WERI-Rb-1 (cell line): ENCODE measurements at regions not wholly inside any gene's neighbourhood (a gene's known extent, or its start where the extent isn't known, plus 50 kb on each side); places are given as distances from the start of the nearest gene placed in this dataset.

Experiments used
- DNase-seq: peaks from one replicate; pipeline ENCODE4 v3.0.0-alpha.2; 2020
- H3K27ac ChIP-seq: fragments of 250-450 bp; sonication (Bioruptor Pico); 2 replicates; pipeline ENCODE4 v1.5.1; 2020; ENCODE audit warnings: mild to moderate bottlenecking, moderate library complexity
- H3K27me3 ChIP-seq: fragments of 250-450 bp; sonication (Bioruptor Pico); 2 replicates; pipeline ENCODE4 v1.5.1; 2021; ENCODE audit warnings: mild to moderate bottlenecking, low read depth, moderate library complexity; ENCODE audit not compliant: insufficient read depth, severe bottlenecking
- H3K36me3 ChIP-seq: fragments of 250-450 bp; sonication (Bioruptor Pico); 2 replicates; pipeline ENCODE4 v1.5.1; 2020; ENCODE audit warnings: mild to moderate bottlenecking, moderate library complexity
- H3K4me3 ChIP-seq: 2 replicates; pipeline ENCODE4 v1.5.1; 2011; ENCODE audit warnings: low read depth, mild to moderate bottlenecking, control low read depth, low read length
- H3K9me3 ChIP-seq: fragments of 250-450 bp; sonication (Bioruptor Pico); 2 replicates; pipeline ENCODE4 v1.5.1; 2021; ENCODE audit warnings: mild to moderate bottlenecking, moderate library complexity; ENCODE audit not compliant: severe bottlenecking
- CTCF ChIP-seq: IDR thresholded peaks from 2 replicates; pipeline ENCODE4 v1.5.1; 2011; ENCODE audit warnings: low read depth, mild to moderate bottlenecking, control low read depth, inconsistent platforms, low read length

- Histone ChIP-seq H3K27ac (no peak overlapping the region), H3K9me3 (peaks cover 8% of the 10 kb centered on the region), H3K4me3 (no peak overlapping the region), H3K27me3 (no peaks in the 10 kb centered on the region), H3K36me3 (no peaks in the 10 kb centered on the region)
- no peak for TF ChIP-seq CTCF
- DNase-seq = no peak
Measured at GRCh38 chr4:175411251-175411650, 400.8 kb downstream of the GPM6A start.

- H3K36me3 ChIP-seq = no peaks in the 10 kb centered on the region
- DNase-seq = no peak
- H3K9me3 ChIP-seq = peaks cover 8% of the 10 kb centered on the region
- TF ChIP-seq CTCF = no peak
- no peak overlapping the region for H3K4me3 ChIP-seq
- H3K27me3 ChIP-seq = no peaks in the 10 kb centered on the region
- no peak overlapping the region for H3K27ac ChIP-seq
Measured at GRCh38 chr4:175412161-175412560, 399.9 kb downstream of the GPM6A start.

- peaks cover 8% of the 10 kb centered on the region for H3K9me3 ChIP-seq
- no peak overlapping the region for H3K4me3 ChIP-seq
- no peak overlapping the region for H3K27ac ChIP-seq
Measured at GRCh38 chr4:175412746-175413145, 399.3 kb downstream of the GPM6A start.

GRCh38 chr4:175413561-175413960 is 398.5 kb downstream of the GPM6A start:
- Histone ChIP-seq H3K36me3 (no peaks in the 10 kb centered on the region), H3K9me3 (peaks cover 8% of the 10 kb centered on the region), H3K27ac (no peak overlapping the region), H3K27me3 (no peaks in the 10 kb centered on the region), H3K4me3 (no peak overlapping the region)
- no peak for TF ChIP-seq CTCF
- DNase-seq = no peak

More at GRCh38 chr4:175412746-175413145, 399.3 kb downstream of the GPM6A start:
- DNase-seq = no peak
- Histone ChIP-seq H3K27me3 (no peaks in the 10 kb centered on the region), H3K36me3 (no peaks in the 10 kb centered on the region)
- no peak for TF ChIP-seq CTCF

- H3K4me3 ChIP-seq = no peak overlapping the region
- H3K27me3 ChIP-seq = no peaks in the 10 kb centered on the region
- no peak for DNase-seq
- peaks cover 8% of the 10 kb centered on the region for H3K9me3 ChIP-seq
- no peak overlapping the region for H3K27ac ChIP-seq
- no peak for TF ChIP-seq CTCF
- H3K36me3 ChIP-seq = no peaks in the 10 kb centered on the region
Measured at GRCh38 chr4:175414602-175415001, 397.5 kb downstream of the GPM6A start.

- H3K27ac ChIP-seq = no peak overlapping the region
- H3K27me3 ChIP-seq = no peaks in the 10 kb centered on the region
- H3K4me3 ChIP-seq = no peak overlapping the region
Measured at GRCh38 chr4:175418516-175418915, 393.5 kb downstream of the GPM6A start.

More at GRCh38 chr4:175418516-175418915, 393.5 kb downstream of the GPM6A start:
- Histone ChIP-seq H3K36me3 (no peaks in the 10 kb centered on the region), H3K9me3 (peaks cover 8% of the 10 kb centered on the region)
- TF ChIP-seq CTCF = no peak
- no peak for DNase-seq
